Renal pelvis (tissue), 1 donor: ENCODE measurements at regions not wholly inside any gene's neighbourhood (a gene's known extent, or its start where the extent isn't known, plus 50 kb on each side); places are given as distances from the start of the nearest gene placed in this dataset.

ENCODE experiments used
- DNase-seq: peaks from one replicate; pipeline ENCODE4 v3.0.0-alpha.2; 2013

- DNase-seq = no peak
These were observed 158.8 kb upstream of the SP8 start for GRCh38 chr7:20945451-20945850.

DNA sequence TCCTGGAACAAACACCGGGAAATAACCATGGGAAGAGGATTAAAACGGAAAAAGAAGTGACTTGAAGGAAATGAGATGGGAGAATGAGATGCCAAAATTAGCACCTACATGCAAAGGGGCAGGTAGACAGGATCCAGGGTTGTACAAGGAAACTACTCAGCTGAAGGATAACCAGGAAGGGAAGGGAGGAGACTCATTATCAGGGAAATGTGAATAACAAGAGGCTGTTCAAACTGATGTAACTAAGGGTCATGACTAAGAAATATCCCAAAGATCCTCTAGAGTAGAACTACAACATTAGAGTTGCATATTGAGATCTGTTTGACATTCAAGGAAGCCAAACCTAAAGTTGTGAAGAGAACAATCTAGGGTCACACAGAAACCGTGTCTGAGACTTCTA is 166.2 kb upstream of the SP8 start:
- no peak for DNase-seq

GRCh38 chr7:20954711-20955619 is 168.3 kb upstream of the SP8 start:
- DNase-seq = no peak

- no peak for DNase-seq
These were observed 171.9 kb upstream of the SP8 start for GRCh38 chr7:20958572-20958971.

GRCh38 chr7:20959281-20959680 is 172.6 kb upstream of the SP8 start:
- DNase-seq = no peak

GRCh38 chr7:20963556-20964280 is 177.0 kb upstream of the SP8 start:
- no peak for DNase-seq

DNA sequence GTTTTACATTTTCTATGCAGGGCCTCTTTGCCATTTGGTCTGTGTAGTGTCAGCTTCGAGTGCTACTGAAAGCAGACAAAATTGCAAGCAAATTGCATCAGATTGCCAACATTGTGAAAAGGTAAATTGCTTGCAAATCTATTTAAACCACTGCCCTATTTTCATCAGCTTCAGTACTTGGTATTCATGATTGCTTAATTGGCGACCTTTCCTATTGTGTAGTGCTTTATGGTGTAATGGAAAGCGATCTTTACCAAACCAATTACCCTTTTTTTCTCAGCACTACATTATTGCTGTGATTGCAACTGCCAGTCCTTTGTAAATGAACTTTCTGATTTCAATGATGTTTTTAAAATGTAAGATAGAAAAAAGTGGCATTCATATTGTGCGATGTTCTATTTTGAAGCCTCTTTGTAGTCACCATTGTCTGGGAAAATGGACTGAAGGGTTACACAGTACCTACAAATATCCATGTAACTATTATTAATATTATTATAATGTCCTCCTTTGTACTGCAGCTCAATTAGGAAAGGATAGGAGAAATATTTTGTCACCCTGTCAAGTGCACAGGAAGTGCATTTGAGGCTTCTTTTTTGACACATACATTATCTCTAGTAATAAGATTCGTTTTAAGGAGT is 177.7 kb upstream of the SP8 start:
- DNase-seq = no peak

DNA sequence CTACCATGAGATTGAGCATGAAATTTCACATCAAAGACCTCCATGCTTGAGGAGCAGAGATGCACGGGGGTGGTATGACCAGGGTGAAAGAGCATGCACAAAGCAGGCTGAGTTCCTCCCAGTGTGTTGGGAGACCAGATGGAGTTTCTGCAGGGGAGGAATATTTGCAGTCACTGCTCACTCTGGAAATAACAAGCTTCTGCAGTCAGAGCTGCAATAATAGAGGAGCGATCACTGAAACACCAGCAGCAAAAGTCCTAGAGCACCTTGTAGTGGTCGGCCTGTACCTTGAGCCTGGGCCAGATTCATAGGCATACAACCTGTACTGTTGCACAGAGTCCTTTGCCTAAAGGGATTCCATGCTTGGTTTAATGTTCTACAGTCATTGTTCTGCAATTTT is 184.5 kb upstream of the SP8 start:
- no peak for DNase-seq

DNA sequence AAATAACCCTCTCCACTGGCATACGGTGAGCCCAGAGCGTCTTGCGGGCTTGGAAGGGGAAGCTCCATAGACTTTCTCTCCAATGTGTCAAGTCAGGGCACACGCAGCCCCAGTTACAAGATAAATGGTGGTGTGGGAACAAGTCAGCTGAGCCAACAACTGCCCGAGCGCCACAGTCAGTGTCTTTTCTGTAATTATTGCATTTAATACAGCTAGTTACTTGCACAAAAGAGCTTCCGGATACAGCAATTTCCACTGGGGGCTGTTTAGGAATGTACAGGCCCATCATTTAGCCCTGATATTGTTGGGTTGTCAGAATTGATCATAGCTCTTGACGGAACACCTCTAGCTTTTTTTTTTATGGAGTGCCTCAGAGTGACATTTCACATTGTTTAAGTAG is 193.5 kb upstream of the SP8 start:
- no peak for DNase-seq

GRCh38 chr7:20980668-20981264 is 194.1 kb upstream of the SP8 start:
- DNase-seq = no peak

GRCh38 chr7:20988340-20988739 is 201.7 kb upstream of the SP8 start:
- no peak for DNase-seq

DNA sequence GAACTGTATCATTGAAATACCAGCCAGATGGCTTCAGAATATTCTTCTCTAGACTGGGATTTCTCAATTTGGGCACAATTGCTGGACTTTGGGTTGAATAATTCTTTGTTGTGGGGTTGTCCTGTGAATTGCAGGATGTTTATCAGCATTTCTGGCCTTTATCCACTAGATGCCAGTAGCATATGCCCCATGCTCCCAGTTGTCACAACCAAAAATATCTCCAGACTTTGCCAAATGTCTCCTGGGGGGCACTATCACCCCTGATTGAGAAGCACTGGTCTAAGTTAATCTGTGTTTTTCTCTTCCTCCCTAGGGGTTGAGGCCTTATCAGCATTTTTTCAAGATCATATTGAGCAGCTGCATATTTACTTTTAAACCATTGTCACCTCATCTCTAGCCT is 204.9 kb upstream of the SP8 start:
- no peak for DNase-seq

DNA sequence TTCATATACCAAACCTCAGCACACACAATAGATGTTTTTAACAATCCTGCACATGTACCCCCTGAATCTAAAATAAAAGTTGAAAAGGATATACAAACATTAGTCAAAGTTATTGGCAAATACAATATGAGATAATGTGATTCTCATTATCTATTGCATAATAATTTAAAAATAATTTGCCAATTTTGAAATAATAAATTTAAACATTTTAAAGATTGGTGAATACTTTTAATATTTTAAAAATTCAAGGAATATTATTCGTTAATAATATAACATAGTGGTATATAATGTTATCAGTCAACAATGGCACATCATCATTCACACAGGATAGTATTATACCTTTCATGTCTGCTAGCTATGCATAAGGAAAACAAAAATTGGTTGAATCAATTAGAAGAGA is 207.0 kb upstream of the SP8 start:
- DNase-seq = no peak

DNA sequence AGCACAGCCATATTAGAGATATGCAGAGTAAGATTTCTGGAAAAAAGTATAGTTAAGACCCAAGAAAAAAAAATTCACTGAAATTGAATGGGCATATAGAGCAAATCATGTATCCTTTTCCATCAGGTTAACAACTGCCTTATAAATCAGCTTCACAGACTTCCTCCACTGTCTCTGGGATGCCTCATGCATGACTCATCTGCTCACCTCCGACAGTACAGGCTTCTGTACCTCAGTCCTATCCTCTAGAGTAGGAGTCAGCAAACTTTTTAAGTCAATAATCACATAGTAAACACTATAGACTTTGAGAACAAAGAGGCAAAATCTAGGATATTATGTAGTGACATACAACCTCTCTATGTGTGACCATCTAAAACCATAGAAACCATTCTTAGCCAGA is 211.6 kb upstream of the SP8 start:
- no peak for DNase-seq

DNA sequence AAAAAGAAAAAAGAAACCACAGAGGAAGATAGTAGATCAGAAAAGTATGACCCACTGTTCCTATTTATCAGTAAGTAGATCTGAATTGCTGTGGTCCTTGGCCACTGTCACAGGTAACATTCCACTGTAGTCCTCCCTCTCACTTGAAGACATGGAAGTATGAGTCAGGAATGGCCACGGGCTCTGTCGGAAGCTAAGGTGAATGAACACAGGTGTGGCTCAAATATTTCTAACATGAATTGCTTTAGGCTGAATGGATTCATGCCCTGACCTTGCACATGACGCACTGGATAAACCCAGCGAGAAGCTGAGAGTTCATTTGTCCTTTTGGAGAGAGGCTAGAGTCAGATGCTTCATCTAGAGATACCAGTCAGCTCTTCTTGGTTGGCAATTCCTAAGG is 224.5 kb upstream of the SP8 start:
- no peak for DNase-seq

- no peak for DNase-seq
These were observed 227.3 kb upstream of the SP8 start for GRCh38 chr7:21013765-21014539.

DNA sequence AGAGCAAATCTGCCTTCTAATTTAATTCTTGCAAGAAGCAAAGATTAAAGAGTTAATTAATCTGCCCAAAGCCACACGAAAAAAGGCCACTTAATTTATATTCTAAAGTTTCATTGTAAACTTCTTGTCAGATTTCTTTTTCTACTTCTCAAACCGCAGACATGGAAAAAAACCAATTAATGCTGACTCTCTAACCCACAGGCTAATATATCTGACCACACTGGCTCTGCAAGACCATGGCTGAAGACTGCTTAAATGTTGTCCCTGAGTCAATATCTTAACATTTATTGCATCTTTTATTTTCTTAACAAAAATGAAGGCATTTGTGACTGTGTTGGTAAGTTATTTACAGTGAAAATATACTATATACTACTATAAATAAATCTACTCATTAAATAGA is 234.0 kb upstream of the SP8 start:
- DNase-seq = peak; percentile 34

GRCh38 chr7:21023841-21024484 is 237.3 kb upstream of the SP8 start:
- DNase-seq = no peak

DNA sequence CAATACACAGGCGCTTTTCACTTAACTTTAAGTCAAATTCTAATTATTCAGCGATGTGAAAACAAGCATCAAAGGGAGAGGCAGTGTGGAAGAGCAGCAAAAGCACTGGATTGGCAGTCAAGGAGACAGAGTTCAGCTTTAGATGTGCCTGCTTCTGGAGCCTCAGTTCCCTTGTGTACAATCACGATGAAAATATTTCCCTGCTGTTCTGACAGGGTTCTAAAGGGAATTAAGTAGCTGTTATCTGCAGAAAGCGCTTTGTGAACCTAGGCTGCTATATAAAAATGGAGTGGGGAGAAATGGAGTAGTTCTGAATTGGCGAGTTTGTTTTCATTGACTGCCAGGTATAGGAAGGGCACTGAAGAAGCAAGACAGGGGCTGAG is 237.8 kb upstream of the SP8 start:
- no peak for DNase-seq

- DNase-seq = peak; percentile 17
These were observed 241.5 kb upstream of the SP8 start for GRCh38 chr7:21028186-21028585.

DNA sequence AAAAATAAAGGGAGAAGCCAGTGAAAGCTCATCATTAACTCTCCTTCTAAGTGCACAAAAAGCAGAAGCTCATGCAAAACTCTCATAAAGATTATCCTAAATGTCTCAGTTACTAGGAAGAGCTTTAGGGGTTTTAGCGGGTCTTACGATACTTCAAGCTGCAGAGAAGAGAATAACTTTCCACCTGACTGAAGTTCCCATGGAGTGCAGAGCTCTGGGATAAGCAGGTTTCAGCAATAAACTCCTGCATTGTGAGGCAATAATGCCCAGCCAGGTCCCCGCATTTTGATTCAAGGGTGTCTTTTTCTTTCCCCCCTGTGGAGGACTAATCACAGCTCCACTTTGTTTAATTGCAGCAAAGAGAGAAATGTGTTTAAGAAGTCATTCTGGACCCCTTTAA is 241.9 kb upstream of the SP8 start:
- DNase-seq = peak; percentile 10
